Activated CD4-positive, alpha-beta T cell treated with anti-CD3 and anti-CD28 coated beads for 24 hours (primary cell): ENCODE measurements at regions not wholly inside any gene's neighbourhood (a gene's known extent, or its start where the extent isn't known, plus 50 kb on each side); places are given as distances from the start of the nearest gene placed in this dataset.
"Not testable (repeated sequence)": the region's sequence is repeated elsewhere in the genome, so short reads cannot be mapped to it uniquely, and the experiment has no call there.

Source experiments
- DNase-seq, 2 donors: peaks; one replicate each; pipeline ENCODE4 v3.0.0-alpha.2; 2020; ENCODE audit warnings: low read depth in 2 of 2

DNA sequence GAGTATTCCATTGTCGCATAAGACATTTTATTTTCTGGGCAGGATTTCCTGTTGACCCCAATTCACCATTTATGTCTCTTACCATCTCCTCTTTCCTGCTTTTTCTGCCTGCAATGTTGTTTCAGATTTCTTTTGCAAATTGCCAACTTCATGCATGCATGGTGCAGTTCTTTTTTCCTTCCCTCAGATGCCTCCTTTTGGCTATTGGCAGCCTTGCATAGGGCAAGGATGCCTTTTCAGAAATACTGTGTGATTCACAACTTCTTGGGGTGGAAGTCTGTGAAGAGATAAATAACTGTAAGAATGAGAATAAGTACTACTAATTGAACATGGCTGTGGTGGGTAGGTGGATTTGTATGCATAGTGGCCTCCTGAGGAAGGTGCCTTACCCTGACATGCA lies 116.7 kb downstream of the SOX4 start:
- DNase-seq, result no peak

DNA sequence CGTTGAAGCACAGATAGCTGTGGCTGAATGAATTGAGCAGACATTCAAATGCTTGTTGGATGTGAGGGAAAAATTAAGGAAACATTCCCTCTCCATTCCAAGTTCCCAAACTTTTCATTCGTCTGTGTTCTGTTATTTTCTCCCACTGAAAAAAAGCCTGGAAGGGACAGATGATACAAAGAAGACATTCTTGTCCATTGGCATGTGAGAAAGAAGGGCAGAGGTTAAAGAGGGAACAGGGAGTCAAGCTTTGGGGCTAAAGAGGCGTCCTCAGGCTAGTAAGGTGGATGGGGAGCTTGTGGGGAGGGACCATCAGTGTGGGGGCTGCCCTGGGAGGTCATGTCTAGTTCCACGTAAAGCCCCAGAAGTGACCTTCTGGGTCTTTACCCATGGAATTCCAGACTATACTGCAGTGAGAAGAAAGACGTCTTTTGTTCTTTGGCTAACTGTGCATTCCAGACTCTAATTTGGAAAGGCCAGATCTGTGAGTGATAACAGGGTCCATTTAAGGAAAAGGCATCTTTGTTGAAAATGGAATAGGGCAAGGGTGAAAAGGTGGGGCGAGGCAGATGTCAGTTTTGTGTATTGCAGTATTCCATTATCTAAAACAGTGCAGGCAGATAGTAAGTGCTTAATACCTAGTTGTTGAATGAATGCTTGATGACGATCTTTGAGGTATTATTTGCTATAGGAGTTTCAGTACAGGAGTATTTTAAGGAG lies 117.5 kb downstream of the SOX4 start:
- no peak for DNase-seq

DNA sequence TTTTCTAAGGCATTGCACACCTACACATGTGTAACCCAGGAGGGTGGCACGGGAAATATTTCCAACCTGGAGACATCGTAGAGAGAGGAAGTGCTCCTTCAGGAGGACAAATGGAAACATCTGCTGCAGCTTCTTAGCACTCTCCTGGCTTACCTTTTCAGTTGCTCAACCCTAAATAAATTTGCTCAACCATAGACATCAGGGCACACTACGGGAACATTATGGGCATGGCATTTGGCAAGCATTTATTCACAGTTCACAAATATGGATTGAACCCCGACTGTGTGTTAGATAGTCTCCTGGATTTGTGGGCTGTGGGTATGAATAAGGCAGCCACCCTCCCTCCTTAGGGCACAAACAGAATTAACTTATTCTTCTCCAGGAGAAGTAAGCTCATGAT lies 118.7 kb downstream of the SOX4 start:
- no peak for DNase-seq

DNA sequence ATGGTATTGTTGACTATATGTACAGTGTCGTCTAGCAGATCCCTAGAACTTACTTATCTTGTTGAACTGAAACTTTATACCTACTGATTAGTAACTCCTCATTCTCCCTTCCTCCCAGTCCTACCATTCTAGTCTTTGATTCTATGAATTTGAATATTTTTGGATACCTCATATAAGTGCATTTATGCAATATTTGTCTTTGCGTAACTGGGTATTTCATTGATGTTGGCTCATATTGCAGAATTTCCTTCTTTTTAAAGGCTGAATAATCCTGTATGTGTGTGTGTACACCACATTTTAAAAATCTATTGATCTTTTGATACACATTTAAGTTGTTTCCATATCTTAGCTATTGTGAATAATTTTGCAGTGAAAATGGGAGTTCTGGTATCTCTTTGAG lies 119.9 kb downstream of the SOX4 start:
- DNase-seq, result no peak

DNA sequence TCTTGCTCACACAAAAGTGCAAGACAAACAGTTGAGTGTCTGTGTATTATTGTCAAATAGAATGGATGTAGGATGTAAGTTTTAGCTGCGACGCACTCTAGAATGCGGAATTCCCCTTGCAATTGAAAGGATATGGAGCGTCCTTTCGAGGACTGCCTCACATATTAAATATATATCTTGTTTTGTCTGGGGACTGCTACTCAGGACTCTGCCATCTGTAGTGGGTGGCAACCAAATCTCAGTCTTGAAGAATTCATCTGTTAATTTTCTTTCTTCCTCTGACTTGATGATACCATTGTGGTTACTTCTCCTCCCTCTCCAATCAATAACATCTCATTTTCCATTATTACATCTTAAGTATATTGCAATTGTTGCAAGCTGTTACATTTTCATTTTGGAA lies 121.6 kb downstream of the SOX4 start:
- no peak for DNase-seq

DNA sequence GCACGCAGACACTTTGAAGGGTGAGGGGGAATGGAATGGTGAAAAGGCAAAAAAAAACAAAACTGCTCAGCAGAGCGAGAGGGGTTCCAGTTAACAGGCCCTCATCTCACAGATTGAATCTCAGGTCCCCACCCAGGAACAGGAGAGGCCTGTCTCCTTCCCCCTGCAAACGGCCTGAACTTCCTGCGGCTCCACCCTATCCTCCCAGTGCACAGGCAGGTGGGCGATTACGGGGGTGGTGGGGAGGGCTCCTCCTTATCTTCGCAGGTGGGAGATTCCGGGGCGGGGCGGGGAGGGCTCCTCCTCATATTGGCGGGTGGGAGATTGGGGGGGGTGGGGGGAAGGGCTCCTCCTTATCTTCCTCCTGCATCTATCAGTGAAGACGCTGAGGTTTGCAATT lies 129.0 kb downstream of the SOX4 start:
- no peak for DNase-seq

DNA sequence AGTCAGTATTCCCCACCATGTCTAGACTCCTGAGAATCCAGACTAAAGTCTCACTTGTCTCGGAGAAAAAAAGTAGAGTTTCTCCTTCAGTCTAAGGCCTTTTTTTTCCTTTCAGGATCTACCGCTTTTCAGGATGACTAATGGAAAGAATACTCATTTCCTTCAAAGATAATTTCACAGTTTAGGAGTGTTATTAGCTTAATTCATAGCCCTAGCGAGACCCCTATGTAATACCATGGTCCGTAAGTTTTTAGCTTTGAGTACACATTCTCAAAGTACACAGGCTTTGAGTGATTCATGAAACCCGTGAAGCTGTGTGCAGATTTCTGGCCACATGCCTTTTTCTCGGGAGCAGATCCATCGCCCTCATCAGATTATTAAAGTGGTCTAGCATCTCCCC lies 133.1 kb downstream of the SOX4 start:
- no peak for DNase-seq

DNA sequence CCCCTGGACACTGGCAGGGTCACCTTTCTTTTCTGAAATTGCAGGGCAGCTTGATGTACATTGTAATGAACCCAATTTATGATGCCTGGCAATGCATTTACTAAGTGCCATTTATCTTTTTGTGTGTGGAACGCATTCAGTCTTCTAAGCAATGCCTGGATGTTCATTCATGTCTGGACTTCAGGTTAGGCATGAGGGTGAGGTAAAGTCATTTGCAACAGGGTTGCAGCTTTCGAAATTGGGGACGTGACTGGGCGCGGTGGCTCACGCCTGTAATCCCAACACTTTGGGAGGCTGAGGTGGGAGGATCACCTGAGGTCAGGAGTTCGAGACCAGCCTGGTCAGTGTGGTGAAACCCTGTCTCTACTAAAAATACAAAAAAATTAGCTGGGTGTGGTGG lies 134.6 kb downstream of the SOX4 start:
- DNase-seq, result no peak

DNA sequence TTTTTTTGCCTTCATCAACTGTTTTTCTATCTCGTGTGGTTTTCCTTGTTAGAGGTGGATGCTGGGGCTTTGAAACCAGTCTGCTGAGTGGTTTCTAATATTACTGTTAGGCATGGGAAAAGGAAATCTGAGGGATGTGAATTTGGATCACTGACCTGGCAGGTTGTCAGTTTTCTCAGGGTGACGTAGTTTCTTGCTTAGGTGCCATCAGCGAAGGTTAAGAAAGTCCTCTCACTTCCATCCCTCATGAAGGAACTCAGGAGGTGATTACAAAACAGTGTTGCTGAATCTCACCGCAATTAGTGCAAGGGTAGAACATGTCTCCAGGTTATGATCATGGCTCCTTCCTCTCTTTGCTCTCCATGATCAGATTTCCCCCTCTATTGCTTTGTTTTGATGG lies 135.9 kb downstream of the SOX4 start:
- no peak for DNase-seq

DNA sequence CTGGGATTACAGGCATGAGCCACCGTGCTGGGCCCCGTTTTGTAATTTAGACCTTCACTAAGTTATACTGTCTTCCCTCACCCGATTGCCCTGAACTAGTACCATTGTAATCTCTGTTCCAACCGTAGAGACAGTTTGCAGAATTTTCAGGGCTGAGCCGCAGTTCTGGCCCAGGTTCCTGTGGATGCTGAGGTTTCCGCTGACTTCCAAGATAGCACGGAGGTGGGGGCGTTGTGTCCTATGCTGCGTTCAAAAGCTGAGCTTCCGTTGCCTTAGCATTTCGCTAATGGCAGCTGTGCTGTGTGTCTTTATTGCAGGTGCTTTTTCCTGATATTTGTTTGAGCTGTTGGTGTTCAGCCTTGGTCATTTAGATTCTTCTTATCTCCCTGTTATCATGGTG lies 137.0 kb downstream of the SOX4 start:
- no peak for DNase-seq

DNA sequence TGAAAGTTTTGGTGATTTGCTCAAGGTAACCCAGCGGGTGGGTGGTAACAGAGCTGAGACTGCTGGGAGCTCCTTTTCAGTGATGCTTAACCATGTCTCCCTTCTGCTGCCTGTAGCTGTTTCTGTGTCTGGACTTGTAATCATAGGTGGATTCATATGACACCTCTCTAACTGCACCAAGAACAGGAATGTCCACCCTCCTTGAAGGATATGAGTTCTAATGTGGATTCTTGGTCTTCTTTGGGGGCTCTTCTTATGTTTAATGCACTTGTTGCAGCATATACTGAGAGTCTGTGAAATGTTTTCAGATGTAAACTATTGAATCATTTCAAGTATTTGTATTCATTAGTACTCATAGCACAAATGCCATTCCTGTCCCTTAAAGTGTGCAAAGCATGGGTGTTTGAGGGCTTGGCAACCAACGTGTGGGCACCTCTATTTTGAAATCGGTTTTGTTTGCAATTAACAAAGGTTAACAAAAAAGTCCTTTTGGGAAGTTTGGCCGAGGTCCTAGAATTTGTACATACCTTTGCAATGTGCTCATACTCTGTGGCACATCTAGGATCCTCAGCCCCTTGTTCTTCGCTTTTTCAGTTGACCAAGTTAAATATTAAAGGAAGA lies 138.0 kb downstream of the SOX4 start:
- DNase-seq, result no peak

DNA sequence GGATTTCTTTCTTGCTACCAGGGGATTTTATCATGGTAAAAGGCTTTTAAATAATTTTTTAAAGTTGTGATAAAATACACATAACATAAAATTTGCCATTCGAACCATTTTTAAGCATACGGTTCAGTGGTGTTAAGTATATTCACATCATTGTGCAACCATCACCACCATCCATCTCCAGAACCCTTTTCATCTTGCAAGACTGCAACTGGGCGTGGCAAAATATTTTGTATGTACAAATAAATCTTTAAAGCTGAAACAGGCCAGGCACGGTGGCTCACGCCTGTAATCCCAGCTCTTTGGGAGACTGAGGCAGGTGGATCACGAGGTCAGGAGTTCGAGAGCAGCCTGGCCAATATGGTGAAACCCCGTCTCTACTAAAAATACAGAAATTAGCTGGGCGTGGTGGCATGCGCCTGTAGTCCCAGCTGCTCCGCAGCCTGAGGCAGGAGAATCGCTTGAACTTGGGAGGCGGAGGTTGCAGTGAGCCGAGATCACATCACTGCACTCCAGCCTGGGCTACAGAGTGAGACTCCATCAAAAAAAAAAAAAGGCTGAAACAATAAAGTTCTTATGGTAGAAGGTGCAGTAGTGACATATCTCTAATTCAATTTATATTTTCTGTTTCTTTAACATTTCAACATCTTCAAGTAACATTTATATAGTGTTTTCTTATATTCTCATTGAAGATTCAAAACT lies 138.6 kb downstream of the SOX4 start:
- not testable (repeated sequence) for DNase-seq

DNA sequence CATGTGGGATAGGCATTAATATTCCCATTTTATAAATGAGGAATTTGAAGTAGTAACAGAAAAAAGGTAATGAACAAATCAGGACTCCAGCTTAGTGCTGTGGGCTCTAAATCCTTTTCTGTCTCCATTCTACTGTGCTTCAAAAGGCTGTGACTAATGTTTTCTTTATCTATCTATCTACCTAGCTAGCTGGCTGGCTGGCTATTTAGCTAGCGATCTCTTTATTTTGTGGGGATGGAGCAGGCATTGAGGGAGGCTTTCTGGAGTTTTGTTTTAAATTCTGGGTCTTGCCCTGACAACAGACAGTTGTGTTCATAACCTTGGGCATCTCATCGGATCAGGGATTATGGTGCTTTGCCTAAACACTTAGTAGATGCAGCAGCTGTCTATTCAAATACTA lies 139.2 kb downstream of the SOX4 start:
- no peak for DNase-seq

DNA sequence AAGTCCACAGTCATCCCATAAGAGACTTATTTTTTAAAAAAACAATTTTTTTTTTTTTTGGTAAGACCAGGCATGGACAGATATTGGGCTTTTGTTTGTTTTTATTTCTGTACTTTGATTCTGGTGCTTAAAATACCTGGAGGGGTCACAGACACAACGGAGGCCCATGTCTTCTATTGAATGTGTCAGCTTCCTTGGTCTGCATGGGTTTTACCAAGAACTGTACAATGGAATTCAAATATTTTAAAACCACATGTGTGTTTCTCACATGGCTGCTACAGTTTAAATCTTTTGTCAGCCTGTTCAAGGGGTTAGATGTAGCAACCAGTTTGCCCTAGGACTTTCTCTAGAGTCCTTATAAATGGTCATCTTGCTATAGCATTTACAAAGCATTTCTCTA lies 139.8 kb downstream of the SOX4 start:
- no peak for DNase-seq

DNA sequence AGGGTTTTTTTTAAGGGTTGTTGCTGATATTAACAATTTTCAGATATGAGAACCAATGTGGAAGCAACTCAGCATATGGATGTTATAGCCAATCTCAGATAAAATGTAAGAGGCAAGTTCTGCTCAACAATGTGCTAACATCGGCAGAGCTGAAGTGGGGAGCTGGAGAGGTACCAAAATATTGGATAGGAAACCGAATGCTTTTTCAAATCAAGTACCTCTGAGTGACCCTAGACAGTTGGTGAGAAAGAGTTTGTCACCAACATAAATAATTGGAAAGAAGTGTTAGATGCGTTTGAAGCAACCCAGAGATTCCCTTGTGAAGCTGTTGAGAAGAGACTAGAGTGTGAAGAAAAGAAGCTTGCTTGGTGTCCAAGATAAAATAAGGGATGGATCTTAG lies 140.7 kb downstream of the SOX4 start:
- DNase-seq, result no peak

DNA sequence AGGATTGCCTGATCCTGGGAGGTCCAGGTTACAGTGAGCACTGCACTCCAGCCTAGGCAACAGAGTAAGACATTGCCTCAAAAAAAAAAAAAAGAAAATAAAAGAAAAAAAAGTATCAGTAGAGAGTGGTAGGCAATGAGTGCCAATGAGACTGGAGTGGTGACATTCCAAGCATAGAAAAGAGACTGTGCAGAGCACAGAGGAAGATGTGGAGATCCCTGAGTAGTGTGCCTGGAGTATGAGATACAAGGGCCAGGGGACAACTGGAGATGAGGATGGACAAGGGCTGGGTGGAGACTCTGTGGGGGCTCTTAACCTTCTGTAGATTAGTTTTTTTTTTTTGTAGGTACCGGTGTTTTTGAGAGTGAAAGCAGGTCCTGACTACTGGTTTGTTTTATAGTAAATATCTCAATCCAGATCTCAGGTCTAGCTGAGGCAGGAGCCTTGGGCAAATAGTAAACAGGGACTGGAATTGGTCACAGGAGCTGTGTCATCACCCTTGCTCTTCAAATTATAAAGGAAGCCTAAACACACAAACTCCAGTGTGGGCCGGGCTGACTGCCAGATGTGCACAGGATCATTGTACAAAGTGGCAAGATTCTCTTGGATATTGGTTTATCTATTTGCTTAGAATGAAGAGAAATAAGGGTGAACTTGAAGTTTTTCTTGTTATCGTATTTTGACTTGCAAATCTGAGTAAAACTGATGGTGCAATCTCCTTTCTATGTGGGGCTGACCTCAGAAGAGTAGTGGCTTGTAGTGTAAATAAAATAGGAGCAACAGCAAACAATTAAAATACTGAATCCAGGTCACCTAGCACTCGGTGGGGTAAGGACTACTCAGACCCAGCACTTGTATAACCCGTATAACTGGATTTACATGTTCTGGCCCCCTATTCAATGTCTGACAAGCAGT lies 144.9 kb downstream of the SOX4 start:
- no peak for DNase-seq

DNA sequence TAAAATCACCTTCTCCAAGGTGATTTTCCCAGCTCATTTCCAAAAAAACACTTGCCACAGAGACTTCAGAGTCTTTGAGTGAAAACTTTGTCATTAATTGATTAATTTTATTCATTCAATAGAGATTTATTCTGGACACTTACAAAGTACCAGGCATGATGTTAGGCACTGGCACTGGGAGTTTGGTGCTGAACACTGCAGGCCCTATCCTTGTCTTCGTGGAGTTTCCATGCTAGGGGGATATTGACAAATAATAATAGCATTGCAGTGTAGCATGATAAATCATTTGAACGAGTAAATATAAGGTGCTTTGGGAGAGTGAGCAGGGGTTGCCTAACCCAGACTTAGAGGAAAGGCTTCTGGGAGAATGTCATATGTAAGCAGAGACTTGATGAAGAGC lies 145.7 kb downstream of the SOX4 start:
- no peak for DNase-seq

DNA sequence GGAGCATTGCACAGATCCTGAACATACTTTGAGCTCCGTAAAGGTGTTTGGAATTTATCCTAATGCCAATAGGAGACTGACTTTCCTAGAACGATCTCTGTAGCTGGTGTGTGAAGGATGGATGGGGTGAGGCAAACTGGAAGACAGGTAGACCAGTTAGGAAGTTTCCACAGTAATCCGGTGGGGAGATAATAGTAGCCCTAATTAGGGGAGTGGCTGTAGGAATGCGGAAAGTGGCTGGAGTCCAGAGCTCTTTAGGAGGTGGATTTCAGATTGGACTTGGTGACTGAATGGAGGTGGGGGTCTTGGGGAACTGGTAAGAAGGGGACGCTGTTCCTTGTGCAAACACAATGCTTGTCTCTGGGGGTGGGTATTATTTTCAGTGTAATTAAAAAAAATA lies 146.3 kb downstream of the SOX4 start:
- DNase-seq, result no peak

DNA sequence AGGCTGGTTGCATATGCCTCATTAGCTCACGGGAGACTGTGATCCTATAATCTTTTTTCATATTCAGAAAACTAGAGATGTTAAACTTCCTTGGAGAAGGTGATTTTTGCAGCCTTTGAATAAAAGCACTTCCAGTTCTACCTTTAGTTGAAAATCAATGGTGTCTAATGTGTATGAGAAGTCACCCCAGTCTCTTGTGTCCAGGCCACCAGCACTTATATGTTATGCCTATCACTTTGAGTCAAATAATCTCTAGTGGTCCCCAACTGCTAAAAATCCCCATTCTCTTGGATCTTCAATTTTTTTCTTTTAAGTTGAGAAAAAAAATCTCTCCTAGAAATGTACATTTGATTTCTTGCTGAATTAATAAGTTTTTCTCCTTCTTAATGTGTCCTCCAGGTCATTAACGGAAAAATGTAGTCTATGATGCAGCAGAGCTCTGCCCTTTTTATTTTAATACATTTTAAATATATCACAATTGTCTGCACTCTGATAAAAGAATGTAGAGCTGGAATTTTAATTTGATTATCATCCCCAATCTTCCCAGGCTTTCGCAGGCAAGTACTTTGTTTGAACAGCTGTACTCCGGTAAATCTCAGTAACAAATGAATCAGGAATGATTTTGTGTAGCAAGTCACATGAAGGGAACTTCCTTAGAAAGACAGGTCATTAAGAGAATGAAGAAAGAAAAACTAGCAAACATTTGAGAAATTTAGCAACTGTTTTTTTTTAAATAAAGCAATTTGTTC lies 147.0 kb downstream of the SOX4 start:
- no peak for DNase-seq

DNA sequence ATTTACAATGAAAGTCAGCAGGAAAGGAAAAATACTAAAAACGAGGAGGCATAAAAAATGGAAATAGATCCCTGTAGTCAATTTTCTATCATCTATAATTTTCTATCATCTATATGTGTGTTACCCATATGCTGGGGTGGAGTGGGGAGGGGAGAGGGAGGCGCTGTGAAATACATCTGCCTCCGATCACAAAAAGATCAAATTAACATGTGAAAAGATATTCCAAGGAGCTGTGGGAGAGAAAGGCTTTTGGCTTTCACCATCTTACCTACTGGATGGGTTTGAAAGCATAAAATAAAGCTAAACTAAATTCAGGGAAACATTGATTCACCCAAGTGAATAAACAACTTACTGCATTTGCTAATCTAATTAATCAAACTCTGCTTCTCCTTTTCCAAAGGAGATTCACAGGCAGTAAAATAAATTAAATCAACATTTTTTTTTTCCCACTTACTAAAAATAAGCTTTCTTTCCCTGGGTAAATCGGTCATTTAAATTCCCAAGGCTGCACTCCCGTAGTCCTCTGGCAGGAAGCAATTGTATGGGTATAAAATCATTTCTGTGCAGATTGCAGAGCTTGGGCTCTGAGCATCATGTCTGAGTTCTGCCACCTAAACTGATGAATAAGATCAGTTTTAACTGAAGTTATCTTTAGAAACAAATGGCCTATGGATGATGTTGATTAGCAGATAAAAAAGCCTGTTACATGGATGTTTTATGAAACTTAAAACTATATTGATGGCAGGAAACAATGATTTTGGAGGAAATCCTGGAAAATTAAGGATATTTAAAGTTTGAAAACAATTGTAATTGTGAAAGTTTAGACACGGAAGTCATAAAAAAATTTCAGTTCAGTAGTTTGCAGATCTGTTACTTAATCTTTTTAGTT lies 147.9 kb downstream of the SOX4 start:
- DNase-seq, result no peak
